ENCODE measurements at regions not wholly inside any gene's neighbourhood (a gene's known extent, or its start where the extent isn't known, plus 50 kb on each side); places are given as distances from the start of the nearest gene placed in this dataset.

- TF ChIP-seq, protein P1, sequence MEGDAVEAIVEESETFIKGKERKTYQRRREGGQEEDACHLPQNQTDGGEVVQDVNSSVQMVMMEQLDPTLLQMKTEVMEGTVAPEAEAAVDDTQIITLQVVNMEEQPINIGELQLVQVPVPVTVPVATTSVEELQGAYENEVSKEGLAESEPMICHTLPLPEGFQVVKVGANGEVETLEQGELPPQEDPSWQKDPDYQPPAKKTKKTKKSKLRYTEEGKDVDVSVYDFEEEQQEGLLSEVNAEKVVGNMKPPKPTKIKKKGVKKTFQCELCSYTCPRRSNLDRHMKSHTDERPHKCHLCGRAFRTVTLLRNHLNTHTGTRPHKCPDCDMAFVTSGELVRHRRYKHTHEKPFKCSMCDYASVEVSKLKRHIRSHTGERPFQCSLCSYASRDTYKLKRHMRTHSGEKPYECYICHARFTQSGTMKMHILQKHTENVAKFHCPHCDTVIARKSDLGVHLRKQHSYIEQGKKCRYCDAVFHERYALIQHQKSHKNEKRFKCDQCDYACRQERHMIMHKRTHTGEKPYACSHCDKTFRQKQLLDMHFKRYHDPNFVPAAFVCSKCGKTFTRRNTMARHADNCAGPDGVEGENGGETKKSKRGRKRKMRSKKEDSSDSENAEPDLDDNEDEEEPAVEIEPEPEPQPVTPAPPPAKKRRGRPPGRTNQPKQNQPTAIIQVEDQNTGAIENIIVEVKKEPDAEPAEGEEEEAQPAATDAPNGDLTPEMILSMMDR (IDR thresholded peaks at IDR 0.05), result no peak
- TF ChIP-seq POLR2A (IDR thresholded peaks at IDR 0.05), result no peak
These were observed 366.0 kb downstream of the SOX9 start for GRCh38 chr17:72486806-72487205.

Data from Peyer's patch (tissue), 4 donors.